WTC11 (cell line): ENCODE measurements at regions not wholly inside any gene's neighbourhood (a gene's known extent, or its start where the extent isn't known, plus 50 kb on each side); places are given as distances from the start of the nearest gene placed in this dataset.

Experiments used
- ATAC-seq: fragments of 200-7000 bp; cut with Tn5 transposase; 2 replicates; pipeline ENCODE4 v1.10.0; 2021; ENCODE audit warnings: mild to moderate bottlenecking, moderate library complexity
- CTCF ChIA-PET: fragments of 300-600 bp; sonication (Branson Sonifier 250); formaldehyde crosslinking; loops from one replicate; lab custom pipeline; 2021; ENCODE audit warnings: antibody characterized with exemption; lab: Charles Lee
- POLR2A ChIA-PET: fragments of 350-600 bp; sonication (Branson Sonifier 250); formaldehyde crosslinking; loops from one replicate; lab custom pipeline; 2021; ENCODE audit warnings: antibody characterized with exemption; lab: Charles Lee
- DNase-seq: peaks from one replicate; pipeline ENCODE4 v3.0.0; 2021; ENCODE audit warnings: low spot score
- H3K27ac Mint-ChIP-seq: 2 replicates; pipeline ENCODE4 v1.8.0; 2021; ENCODE audit warnings: mixed read lengths
- H3K27me3 Mint-ChIP-seq: 2 replicates; pipeline ENCODE4 v1.8.0; 2021; ENCODE audit warnings: low read depth, mild to moderate bottlenecking, moderate library complexity, mixed read lengths
- H3K36me3 Mint-ChIP-seq: 2 replicates; pipeline ENCODE4 v1.8.0; 2021; ENCODE audit warnings: mixed read lengths
- H3K4me1 Mint-ChIP-seq: 2 replicates; pipeline ENCODE4 v1.8.0; 2022; ENCODE audit warnings: mixed read lengths
- H3K4me3 Mint-ChIP-seq: 2 replicates; pipeline ENCODE4 v1.8.0; 2021; ENCODE audit warnings: mild to moderate bottlenecking, moderate library complexity, mixed read lengths
- H3K9me3 Mint-ChIP-seq: 2 replicates; pipeline ENCODE4 v1.8.0; 2021; ENCODE audit warnings: mixed read lengths
- ATF3 ChIP-seq: sonication (generic); formaldehyde crosslinking; conservative IDR thresholded peaks from 2 replicates; pipeline ENCODE4 v1.8.1; 2022; ENCODE audit warnings: mild to moderate bottlenecking, missing genetic modification reagents
- FOXJ3 ChIP-seq: sonication (generic); formaldehyde crosslinking; IDR thresholded peaks from 2 replicates; pipeline ENCODE4 v1.9.0; 2021; ENCODE audit warnings: missing genetic modification reagents, mild to moderate bottlenecking, borderline replicate concordance
- HMGXB4 ChIP-seq: sonication (generic); formaldehyde crosslinking; IDR thresholded peaks from 2 replicates; pipeline ENCODE4 v1.8.1; 2023; ENCODE audit warnings: mild to moderate bottlenecking, moderate library complexity, missing genetic modification reagents
- MXD4 ChIP-seq: fragments of 250-450 bp; sonication (Bioruptor Pico); IDR thresholded peaks from 2 replicates; pipeline ENCODE4 v1.8.0; 2021; ENCODE audit warnings: mild to moderate bottlenecking, moderate library complexity, borderline replicate concordance
- NFE2L1 ChIP-seq: sonication (generic); formaldehyde crosslinking; IDR thresholded peaks from 2 replicates; pipeline ENCODE4 v1.8.1; 2023; ENCODE audit warnings: missing genetic modification reagents
- NR3C1 ChIP-seq: sonication (generic); formaldehyde crosslinking; conservative IDR thresholded peaks from 2 replicates; pipeline ENCODE4 v1.8.1; 2023; ENCODE audit warnings: low read depth, mild to moderate bottlenecking, missing genetic modification reagents
- PREB ChIP-seq: sonication (generic); formaldehyde crosslinking; IDR thresholded peaks from 2 replicates; pipeline ENCODE4 v1.8.1; 2022; ENCODE audit warnings: mild to moderate bottlenecking, missing genetic modification reagents, moderate library complexity, borderline replicate concordance
- RELA ChIP-seq: sonication (generic); formaldehyde crosslinking; IDR thresholded peaks from 2 replicates; pipeline ENCODE4 v1.8.1; 2022; ENCODE audit warnings: missing genetic modification reagents, mild to moderate bottlenecking, borderline replicate concordance
- TCF7 ChIP-seq: sonication (generic); formaldehyde crosslinking; IDR thresholded peaks from 2 replicates; pipeline ENCODE4 v1.8.0; 2022; ENCODE audit warnings: mild to moderate bottlenecking, low read depth, missing genetic modification reagents, moderate library complexity
- ZBTB21 ChIP-seq: sonication (generic); formaldehyde crosslinking; IDR thresholded peaks from 2 replicates; pipeline ENCODE4 v1.8.1; 2023; ENCODE audit warnings: mild to moderate bottlenecking, missing genetic modification reagents, borderline replicate concordance
- ZBTB43 ChIP-seq: sonication (generic); formaldehyde crosslinking; IDR thresholded peaks from 2 replicates; pipeline ENCODE4 v1.8.1; 2023; ENCODE audit warnings: mild to moderate bottlenecking, missing genetic modification reagents
- ZNF138 ChIP-seq: sonication (generic); formaldehyde crosslinking; conservative IDR thresholded peaks from 2 replicates; pipeline ENCODE4 v1.8.1; 2022; ENCODE audit warnings: mild to moderate bottlenecking, moderate library complexity, missing genetic modification reagents
- ZNF219 ChIP-seq: sonication (generic); formaldehyde crosslinking; IDR thresholded peaks from 2 replicates; pipeline ENCODE4 v1.8.0; 2023; ENCODE audit warnings: missing genetic modification reagents, mild to moderate bottlenecking, borderline replicate concordance
- ZNF263 ChIP-seq: sonication (generic); formaldehyde crosslinking; IDR thresholded peaks from 2 replicates; pipeline ENCODE4 v1.8.1; 2022; ENCODE audit warnings: low read depth, mild to moderate bottlenecking, moderate library complexity, missing genetic modification reagents
- ZNF317 ChIP-seq: sonication (generic); formaldehyde crosslinking; IDR thresholded peaks from 2 replicates; pipeline ENCODE4 v1.8.1; 2023; ENCODE audit warnings: low read depth, mild to moderate bottlenecking, moderate library complexity, missing genetic modification reagents, borderline replicate concordance
- ZNF396 ChIP-seq: fragments of 250-450 bp; sonication (Bioruptor Pico); IDR thresholded peaks from 2 replicates; pipeline ENCODE4 v1.8.0; 2021; ENCODE audit warnings: mild to moderate bottlenecking, moderate library complexity, borderline replicate concordance
- TF ChIP-seq, protein P1 (sequence below): sonication (generic); formaldehyde crosslinking; IDR thresholded peaks from 2 replicates; pipeline ENCODE4 v1.8.1; 2023; ENCODE audit warnings: mild to moderate bottlenecking, missing genetic modification reagents
- TF ChIP-seq, protein P2 (sequence below): sonication (generic); formaldehyde crosslinking; IDR thresholded peaks from 2 replicates; pipeline ENCODE4 v1.8.0; 2022; ENCODE audit warnings: mild to moderate bottlenecking, missing genetic modification reagents
- TF ChIP-seq, protein P3 (sequence below): sonication (generic); formaldehyde crosslinking; IDR thresholded peaks from 2 replicates; pipeline ENCODE4 v1.8.1; 2022; ENCODE audit warnings: missing genetic modification reagents, borderline replicate concordance
- TF ChIP-seq, protein P4 (sequence below): sonication (generic); formaldehyde crosslinking; IDR thresholded peaks from 2 replicates; pipeline ENCODE4 v1.8.0; 2022; ENCODE audit warnings: mild to moderate bottlenecking, missing genetic modification reagents

- TF ChIP-seq MXD4 = no peak
- TF ChIP-seq RELA = no peak
- no peak for TF ChIP-seq PREB (CRISPR knock-in tag)
- TF ChIP-seq FOXJ3 = no peak
- no peak for TF ChIP-seq ZNF396 (CRISPR knock-in tag)
- TF ChIP-seq, all 79 proteins: peak for 0
These were observed 73.1 kb upstream of the GAS1 start (continued) for GRCh38 chr9:87020169-87020950.

- DNase-seq = no peak
- Mint-ChIP-seq H3K36me3 (peaks cover 10% of the 10 kb centered on the region; the same call in 1 of the 2 replicates), H3K4me1 (peaks cover 9% of the 10 kb centered on the region), H3K9me3 (peaks cover 29% of the 10 kb centered on the region), H3K27me3 (no peaks in the 10 kb centered on the region), H3K27ac (no peak overlapping the region), H3K4me3 (no peak overlapping the region)
- POLR2A ChIA-PET = no interaction called here
- no peak for ATAC-seq
- CTCF ChIA-PET = no interaction called here
- TF ChIP-seq PREB (CRISPR knock-in tag) (no peak), NFE2L1 (no peak), ZNF317 (CRISPR knock-in tag) (no peak), ZNF263 (CRISPR knock-in tag) (no peak), ZNF219 (no peak), ZNF138 (CRISPR knock-in tag) (no peak), ATF3 (CRISPR knock-in tag) (no peak), NR3C1 (CRISPR knock-in tag) (no peak), HMGXB4 (CRISPR knock-in tag) (no peak), TCF7 (CRISPR knock-in tag) (no peak), ZBTB21 (no peak), ZBTB43 (CRISPR knock-in tag) (no peak)
- TF ChIP-seq, protein P1, sequence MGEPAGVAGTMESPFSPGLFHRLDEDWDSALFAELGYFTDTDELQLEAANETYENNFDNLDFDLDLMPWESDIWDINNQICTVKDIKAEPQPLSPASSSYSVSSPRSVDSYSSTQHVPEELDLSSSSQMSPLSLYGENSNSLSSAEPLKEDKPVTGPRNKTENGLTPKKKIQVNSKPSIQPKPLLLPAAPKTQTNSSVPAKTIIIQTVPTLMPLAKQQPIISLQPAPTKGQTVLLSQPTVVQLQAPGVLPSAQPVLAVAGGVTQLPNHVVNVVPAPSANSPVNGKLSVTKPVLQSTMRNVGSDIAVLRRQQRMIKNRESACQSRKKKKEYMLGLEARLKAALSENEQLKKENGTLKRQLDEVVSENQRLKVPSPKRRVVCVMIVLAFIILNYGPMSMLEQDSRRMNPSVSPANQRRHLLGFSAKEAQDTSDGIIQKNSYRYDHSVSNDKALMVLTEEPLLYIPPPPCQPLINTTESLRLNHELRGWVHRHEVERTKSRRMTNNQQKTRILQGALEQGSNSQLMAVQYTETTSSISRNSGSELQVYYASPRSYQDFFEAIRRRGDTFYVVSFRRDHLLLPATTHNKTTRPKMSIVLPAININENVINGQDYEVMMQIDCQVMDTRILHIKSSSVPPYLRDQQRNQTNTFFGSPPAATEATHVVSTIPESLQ (CRISPR knock-in tag) = no peak
- TF ChIP-seq, protein P2, sequence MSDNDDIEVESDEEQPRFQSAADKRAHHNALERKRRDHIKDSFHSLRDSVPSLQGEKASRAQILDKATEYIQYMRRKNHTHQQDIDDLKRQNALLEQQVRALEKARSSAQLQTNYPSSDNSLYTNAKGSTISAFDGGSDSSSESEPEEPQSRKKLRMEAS (CRISPR knock-in tag) = no peak
- TF ChIP-seq, protein P3, sequence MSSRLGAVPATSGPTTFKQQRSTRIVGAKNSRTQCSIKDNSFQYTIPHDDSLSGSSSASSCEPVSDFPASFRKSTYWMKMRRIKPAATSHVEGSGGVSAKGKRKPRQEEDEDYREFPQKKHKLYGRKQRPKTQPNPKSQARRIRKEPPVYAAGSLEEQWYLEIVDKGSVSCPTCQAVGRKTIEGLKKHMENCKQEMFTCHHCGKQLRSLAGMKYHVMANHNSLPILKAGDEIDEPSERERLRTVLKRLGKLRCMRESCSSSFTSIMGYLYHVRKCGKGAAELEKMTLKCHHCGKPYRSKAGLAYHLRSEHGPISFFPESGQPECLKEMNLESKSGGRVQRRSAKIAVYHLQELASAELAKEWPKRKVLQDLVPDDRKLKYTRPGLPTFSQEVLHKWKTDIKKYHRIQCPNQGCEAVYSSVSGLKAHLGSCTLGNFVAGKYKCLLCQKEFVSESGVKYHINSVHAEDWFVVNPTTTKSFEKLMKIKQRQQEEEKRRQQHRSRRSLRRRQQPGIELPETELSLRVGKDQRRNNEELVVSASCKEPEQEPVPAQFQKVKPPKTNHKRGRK = no peak
- TF ChIP-seq, protein P4, sequence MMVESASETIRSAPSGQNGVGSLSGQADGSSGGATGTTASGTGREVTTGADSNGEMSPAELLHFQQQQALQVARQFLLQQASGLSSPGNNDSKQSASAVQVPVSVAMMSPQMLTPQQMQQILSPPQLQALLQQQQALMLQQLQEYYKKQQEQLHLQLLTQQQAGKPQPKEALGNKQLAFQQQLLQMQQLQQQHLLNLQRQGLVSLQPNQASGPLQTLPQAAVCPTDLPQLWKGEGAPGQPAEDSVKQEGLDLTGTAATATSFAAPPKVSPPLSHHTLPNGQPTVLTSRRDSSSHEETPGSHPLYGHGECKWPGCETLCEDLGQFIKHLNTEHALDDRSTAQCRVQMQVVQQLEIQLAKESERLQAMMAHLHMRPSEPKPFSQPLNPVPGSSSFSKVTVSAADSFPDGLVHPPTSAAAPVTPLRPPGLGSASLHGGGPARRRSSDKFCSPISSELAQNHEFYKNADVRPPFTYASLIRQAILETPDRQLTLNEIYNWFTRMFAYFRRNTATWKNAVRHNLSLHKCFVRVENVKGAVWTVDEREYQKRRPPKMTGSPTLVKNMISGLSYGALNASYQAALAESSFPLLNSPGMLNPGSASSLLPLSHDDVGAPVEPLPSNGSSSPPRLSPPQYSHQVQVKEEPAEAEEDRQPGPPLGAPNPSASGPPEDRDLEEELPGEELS (CRISPR knock-in tag) = no peak
- TF ChIP-seq, all 79 proteins: peak for 0
These were observed 74.9 kb upstream of the GAS1 start for GRCh38 chr9:87022178-87022577.
